ENCODE measurements at regions not wholly inside any gene's neighbourhood (a gene's known extent, or its start where the extent isn't known, plus 50 kb on each side); places are given as distances from the start of the nearest gene placed in this dataset.

DNA sequence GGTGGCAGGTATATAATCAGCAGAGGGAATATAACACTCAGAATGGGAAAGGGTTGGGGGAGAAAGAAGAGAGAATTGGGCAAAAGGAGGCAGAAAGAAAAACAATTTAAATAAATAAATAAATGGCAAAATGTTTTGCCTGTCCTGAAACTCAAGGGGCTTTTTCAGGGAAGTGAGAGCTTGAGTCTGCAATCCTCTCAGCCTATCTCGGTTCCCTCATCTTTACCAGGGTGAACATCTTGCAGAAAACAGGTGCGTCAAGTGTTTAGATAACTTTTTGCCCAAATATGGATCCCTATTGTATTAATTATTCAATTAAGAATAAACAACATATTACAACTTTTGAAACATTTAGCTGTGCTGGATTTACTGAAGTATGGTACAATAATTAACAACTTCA lies 343.0 kb upstream of the EDIL3 start:
- TF ChIP-seq REST (IDR thresholded peaks at IDR 0.05) (no peak), CTCF (IDR thresholded peaks at IDR 0.05; ENCODE audit: low read depth, low read length, missing input control) (no peak), EGR1 (IDR thresholded peaks at IDR 0.05; ENCODE audit: low read depth in 2 of 2) (no peak), RXRA (IDR thresholded peaks at IDR 0.05) (no peak)

Data from liver (tissue), 3 donors.